HG03571 (cell line): ENCODE measurements at regions not wholly inside any gene's neighbourhood (a gene's known extent, or its start where the extent isn't known, plus 50 kb on each side); places are given as distances from the start of the nearest gene placed in this dataset.
"Not testable (repeated sequence)": the region's sequence is repeated elsewhere in the genome, so short reads cannot be mapped to it uniquely, and the experiment has no call there.

Experiments
- ATAC-seq: cut with Tn5 transposase; IDR thresholded peaks from one replicate; pipeline ENCODE4 v1.9.1; 2021; ENCODE audit not compliant: unreplicated experiment

DNA sequence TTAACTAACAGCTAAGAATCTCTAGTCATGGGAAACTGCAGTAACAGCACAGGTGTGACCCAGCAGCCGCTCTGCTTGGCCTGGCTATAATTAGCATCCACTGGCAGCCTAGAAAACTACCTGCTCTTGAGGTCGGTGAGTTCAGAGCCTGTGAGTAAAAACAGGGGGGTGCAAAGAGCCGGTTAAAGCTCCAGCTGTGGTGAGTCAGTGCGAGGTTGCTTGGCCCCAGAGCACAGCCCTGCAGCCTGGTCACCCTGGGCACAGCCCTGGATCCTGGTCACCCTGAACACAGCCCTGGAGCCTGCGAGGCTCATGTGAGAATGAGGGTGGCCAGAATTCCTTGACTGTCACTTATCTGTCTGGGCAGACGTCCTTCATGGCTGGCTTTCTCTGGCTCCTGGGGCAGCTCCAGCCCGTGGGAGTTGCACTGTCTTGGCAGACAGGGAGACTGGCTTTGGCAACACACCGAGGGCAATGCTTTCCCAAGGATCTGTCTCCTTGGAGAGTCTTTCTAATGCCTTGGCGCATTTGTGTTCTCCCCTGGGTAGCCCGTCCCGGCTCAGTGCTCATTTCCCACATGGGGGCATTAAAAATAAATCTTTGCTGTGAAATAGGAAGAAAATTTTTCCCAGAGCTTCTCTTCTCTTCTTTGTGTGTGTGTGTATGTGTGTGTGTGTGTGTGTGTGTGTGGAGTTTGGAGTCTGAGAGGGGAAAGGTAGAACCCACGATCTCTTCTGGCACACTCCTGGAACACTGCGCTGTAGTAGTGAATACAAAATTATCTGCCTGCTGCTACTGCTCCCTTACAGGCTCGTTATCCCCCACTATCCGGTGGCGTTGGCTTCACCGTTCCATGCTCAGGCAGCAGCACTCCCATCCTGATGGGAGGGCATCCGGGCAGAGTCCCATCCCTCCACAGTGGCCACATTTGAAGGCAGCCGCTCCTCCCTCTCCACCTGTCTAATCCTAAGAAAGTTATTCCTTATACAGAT lies 250.2 kb upstream of the MEX3C start:
- no peak for ATAC-seq

DNA sequence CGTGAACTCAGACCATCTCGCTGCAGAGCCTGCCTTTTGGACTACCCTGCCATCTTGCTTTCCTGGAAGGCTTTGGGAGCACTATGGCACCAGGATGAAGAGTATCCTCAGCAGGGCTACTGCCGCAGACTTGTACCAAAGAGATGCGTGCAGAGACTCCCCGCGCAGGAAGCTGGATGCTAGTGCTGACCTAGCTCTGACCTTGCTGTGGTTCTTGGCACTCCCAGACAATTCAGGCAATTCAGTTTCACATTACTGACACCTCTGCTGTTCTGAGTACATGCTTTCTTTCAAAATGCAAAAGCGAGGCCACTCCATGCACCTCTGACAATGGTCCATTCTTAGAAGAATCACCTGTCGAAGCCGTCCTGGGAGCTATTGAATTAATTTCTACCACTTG lies 251.5 kb upstream of the MEX3C start:
- no peak for ATAC-seq

DNA sequence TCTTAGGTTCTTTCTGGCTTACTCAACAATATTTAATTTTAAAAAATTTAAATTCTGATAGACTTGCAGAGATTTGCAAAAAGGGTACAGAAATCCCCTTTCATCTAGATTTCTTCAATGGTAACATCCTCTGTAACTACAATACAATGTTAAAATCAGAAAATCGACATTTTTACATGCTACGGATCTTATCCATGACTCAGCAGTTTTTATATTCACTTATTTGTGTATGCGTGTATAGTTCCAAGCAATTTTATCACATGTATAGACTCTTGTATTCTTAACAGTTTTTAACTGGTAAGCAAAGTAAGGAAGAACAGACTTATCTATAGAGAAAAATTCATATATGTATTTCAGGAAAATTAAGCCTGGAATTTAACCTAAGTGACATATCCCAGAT lies 256.1 kb upstream of the MEX3C start:
- ATAC-seq = no peak

DNA sequence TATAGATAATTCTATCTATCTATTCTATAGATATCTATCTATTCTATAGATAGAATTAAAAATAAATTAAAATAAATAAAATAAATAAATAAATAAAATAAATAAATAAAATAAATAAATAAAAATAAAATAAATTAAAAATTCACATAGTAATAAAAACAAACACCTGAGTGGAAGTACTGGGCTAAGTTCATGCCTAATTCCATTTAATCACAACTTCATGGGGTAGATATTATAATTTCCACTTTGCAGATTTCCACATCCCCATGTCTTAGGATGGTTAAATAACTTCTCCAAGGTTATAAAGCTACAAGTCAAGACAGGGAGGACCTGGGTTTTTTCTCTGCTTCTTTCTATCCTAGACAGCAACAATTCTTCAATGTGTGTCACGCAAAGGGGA lies 261.4 kb upstream of the MEX3C start:
- ATAC-seq = no peak

DNA sequence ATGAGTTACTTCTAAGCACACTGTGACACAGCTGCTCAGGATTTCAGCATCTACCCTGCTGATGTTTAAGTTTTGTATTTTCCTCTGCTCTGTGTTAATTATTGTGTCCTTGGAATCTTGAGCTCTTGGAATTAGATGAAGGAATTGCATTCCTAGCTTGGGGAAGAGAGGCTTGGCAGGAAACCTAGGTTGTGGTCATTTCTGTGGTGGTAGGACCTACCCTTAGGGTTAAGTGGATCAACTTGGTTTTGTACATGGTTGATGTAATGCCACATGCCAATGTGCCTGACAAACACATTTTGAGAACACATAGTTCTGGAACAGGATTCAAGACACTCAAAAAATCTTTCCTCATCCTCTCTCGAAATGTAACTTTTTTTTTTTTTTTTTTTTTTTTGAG lies 264.5 kb upstream of the MEX3C start:
- no peak for ATAC-seq

DNA sequence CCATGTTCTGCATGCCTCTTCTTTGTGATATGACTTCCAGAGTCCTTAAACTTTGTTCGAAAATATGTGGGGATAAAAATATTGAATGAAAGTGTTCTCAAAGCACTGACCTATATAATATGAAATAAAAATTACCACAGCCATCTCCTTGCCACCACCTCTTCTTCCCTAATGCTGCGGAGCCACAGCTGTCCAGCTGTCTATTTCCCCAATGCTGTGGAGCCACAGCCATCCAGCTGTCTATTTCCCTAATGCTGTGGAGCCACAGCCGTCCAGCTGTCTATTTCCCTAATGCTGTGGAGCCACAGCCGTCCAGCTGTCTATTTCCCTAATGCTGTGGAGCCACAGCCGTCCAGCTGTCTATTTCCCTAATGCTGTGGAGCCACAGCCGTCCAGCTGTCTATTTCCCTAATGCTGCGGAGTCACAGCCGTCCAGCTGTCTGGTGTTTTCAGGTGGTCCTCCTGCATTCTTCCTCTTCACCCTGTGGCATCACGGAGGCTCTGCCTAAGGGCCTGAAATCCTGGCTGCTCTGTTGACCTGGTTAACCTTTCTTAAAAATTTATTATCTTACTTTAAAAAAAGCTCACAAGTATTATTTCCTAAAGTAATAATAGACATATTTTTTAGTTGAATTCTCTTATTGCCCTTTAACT lies 266.1 kb upstream of the MEX3C start:
- ATAC-seq = no peak

DNA sequence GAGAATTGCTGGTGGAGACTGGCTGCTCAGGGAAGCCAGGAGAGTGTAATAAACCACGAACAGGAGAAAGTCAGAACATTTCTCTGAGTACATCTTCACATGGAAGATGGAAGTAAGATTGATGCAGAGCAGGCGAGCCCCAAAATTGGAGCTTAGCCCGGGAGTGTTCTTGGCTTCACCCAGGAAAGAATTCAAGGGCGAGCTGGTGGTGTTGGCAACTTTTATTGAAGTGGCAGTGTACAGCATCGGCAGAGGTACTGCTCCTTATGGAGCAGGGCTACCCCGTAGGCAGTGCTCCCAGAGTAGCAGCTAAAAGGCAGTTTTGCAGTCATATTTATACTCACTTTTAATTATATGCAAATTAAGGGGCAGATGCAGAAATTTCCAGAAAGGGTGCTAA lies 281.4 kb upstream of the MEX3C start:
- ATAC-seq = no peak

DNA sequence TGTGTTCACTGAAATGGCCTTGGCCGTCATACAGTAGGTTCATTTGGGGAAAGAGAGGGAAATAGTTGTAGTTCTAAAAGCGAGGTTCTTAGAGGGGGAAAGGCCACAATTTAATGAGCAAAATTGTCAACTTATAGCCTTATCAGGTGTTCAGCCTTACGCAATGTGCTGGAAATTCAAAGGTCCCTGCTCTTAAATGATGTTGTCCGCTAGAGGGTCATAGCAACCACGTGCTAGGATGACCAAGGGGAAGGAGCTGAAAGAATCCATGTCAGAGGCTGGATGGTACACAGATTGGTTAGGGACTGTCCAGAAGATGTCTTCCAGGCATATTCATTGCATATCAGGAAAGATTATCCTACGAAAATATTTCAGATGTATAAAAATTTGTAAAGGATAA lies 282.3 kb upstream of the MEX3C start:
- ATAC-seq = no peak

DNA sequence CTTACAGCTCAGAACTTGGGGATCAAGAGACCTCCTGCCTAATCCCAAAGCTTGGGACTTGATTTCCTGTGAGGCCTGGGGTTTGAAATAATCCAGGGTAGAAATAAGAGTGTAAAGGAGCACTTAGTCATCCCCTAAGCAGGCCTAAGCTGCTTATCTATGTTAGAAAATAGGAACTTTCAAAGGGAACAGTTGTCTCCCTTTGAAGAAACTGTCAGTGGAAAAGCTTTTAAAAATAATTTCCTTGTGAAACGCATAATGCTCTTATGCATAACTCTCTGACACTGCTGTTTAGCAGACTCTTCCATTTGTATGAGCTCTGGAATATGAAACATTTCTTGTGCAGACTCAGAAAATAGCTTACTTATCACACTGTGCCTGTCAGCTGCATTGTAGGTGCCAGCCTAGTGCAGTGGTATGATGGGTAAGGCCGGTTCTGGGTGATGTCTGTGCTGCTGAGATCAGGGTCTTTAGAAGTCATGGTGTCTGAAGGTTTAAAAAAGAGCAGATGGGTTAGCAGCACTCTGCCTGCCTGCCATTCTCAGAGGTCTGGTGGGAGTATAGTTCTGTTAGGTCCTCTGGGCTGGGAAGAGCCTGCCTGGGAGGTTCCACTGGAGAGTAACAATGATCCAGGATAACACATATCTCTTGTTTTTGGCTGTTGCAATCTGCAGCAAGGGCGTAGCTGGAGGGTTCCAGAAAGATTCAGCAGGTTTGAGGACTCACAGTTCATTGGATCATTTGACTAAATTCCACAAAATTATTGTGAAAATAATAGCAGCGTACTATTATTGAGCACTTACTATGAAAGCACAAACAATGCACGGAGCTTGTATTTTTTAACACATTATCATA lies 283.2 kb upstream of the MEX3C start:
- no peak for ATAC-seq

DNA sequence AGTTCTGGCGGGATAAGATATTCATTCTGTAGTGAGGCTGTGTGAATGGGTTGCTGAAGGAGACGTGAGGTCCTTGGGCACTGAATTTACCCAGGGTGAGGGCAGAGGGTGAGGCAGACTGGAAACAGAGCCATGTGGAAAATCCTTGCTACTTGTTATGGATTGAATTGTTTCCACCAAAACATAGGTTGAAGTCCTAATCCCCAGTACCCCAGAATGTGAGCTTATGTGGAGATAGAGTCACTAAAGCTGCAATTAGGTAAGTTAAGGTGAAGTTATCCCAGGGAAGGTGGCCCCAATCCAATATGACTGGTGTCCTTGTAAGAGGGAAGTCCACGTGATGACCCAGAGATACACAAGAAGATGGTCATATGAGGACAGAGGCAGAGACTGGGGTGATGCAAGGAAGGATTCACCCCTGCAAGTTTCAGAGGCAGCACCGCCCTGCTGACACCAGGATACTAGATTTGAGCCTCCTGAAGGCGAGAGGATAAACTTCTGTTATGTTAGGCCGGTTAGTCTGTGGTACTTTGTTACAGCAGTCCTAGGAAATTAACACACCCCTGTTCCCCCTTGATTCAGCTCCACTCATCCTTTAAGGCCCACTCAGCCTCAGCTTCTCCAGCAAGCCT lies 289.4 kb upstream of the MEX3C start:
- ATAC-seq = no peak

DNA sequence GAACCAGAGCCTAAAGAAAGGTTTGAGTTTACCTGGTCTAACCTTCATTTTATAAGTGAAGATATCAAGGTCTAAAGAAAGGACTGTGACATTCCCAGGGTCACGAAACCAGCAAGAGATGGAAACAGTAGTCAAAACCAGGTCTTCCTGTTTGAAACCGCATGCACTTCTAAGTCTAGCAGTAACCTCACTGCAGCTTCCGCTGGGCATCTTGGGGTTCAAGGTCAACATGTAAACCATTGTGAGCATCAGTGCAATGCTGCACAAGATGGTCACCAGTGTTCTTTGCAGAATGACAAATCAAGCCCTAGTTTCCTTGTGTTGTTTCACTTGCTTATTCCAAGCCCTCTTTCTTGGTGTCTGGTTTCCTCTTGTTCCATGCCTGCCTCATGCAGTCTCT lies 292.9 kb upstream of the MEX3C start:
- no peak for ATAC-seq

DNA sequence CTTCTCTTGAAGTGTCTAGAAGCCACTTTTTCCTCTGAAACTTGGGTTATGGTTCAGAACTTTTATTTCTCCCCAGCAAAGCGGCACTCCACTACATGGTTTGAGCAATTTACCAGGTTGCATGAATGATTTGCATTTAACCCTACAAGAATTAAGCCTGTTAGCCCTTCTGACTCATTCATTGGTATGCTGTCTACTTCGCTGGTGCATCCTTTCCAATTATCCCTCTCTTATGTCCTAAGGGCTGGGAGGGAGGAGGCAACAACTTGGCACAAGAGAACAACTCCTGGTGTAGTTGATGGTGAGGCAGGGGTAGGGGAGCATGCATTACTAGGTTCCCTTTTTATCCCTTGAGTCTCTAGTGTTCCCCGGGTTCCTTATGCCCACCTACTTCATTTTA lies 293.4 kb upstream of the MEX3C start:
- ATAC-seq = no peak

DNA sequence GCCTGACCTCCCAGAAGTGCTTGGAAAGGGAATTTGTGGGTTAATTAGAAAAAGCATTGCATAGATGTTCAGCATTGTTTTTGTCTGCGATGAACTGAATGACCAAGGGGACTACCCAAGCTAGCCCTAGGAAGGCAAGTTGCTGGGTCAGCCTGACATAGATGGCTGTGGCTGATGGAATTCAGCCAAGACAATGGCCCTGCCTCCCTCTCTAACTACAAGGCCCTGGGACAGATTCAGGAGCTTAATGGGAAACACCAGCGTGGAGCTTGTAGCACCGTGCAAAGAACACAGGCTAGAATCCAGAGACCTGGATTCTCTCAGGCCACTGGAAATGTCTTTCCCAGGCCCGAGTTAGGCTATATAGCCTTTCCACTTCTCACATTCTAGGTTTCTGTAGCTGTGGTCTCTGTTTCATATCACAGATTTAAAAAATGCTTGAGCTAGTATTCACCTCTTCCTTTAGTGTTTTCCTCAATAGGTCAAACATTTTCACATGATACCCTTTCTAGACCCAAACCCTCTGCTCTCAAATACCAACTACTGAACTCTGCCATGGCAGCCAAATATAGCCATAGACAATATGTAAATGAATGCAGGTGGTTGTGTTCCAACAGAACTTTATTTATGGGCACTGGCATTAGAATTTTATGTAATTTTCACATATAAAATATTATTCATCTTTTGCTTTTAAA lies 294.3 kb upstream of the MEX3C start:
- no peak for ATAC-seq

DNA sequence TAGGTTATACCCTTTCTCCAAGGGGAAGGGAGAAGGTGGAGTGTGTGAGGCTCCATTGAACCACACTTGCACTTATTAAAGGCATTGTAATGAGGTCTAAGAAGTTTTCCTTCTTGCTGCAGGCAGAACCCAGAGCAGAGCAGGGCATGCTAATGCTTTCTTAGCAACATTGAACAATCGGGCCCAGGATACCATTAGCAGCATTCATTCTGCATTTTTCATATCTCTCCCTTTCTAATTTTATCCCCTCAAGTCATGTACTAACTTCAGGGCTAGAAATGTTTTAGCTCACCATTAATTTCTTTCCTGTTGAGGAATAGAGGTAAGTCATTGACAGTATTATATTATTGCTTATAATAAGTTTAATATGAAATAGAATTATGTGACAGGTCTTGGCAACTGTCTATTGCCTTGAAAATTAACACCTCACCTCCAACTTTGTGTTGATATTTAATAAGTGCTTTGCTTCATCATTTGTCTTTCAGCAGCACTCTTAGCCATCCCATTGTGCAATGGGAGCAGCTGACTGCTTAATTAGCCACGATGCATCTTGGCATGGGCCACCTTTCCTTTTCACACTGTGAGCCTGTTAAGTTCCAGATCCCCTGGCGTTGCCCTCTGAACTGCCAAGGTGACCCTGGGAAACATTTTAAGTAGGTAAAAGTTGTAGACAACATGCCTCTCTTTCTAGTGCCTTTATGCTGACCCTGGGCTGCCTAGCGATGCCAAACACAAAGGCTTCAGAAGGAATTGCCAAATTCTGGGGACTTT lies 300.8 kb upstream of the MEX3C start:
- ATAC-seq = no peak

DNA sequence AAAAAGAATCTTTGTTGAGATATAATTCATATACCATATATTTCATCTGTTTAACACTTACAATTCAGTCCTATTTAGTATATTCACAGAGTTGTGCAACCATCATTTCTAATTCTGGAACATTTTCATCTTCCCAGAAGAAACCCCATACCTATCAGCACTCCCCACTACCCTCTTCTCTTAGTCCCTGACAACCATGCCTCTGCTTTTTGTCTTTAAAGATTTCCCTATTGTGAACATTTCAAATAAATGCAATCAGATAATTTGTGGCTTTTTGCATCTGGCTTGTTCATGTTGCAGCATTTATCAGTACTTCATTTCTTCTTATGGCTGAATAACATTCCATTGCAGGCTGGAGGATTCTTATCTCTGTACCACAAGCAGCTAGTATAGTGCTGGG lies 305.9 kb upstream of the MEX3C start:
- no peak for ATAC-seq

DNA sequence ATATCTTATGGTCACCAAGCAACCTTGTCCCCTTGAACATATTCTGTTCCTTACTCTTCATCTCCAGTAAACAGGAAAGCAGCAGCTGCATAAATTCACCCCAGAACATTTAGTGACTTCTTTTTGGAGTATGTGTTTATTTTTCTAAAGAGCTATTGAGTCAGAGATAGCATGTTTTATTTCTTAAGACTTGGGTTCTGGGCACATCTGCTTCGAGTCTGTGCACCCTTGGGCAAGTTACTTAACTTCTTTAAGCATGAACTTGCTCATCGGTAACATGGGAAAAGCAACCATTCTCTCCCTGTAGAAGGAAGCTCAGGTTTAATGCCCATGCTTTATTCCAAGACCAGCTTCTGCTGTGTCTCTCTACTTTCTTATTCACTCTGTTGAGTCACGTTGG lies 309.3 kb upstream of the MEX3C start:
- ATAC-seq = no peak

DNA sequence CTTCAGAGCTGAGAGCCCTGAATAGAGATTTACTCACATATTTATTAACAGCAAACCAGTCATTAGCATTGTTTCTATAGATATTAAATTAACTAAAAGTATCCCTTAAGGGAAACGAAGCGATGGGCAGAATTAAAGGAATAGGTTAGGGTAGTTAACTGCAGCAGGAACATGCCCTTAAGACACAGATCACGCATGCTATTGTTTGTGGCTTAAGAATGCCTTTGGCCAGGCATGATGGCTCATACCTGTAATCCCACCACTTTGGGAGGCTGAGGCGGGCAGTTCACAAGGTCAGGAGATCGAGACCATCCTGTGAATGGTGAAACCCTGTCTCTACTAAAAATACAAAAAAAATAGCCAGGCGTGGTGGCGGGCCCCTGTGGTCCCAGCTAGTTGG lies 310.9 kb upstream of the MEX3C start:
- ATAC-seq = not testable (repeated sequence)

DNA sequence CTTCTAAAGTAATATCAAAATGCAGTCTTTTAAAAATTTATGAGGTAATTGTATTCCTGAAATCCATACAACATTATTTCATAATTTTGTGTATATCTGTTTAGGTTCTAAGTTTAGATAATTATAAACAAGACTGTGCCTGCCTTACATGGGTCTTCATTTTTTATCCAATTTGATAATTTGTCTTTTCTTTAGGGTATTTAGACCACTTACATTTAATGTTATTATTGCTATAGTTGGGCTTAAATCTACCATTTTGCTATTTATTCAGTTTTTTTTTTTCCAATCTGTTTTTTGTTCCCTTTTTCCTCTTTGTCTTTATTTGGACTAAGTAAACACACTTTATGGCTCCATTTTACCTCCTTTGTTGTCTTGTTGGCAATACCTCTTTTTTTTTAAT lies 312.5 kb upstream of the MEX3C start:
- no peak for ATAC-seq

DNA sequence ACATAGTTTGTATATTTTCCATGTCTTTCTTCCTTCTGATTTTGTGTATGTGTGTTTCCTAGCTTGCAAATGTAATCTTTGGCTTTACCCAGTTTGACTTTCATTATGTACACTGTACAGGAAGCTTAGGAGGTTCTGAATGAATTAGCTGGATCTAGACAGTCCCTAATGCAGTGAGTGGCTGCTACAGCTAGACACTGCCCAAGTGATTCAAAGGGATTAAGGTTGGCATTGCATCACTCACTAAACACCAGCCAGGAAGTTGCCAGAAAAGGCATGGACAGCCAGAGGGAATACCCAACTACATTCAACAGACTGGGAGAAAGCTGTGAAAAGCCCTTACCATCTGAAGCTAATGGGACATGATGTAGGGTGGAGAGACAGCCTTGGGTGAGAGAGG lies 316.0 kb upstream of the MEX3C start:
- no peak for ATAC-seq

DNA sequence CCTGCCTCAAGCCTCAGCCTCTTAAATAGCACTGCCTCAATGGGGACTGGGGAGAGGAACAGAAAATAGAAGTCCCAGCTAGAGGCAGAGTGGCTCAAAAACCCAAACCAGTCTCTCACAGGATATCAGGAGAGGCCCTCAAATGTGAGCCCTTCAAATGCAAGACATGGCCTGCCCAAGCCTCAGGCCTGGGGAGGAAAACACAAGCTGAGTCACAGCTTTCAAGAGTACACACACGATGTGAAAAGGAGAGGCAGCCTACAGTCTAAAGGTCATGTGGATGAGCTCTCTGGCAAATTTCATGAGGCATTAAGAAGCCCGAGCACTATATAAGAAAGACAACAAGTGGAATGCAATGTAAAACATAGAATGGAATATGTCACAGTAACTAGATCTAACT lies 316.6 kb upstream of the MEX3C start:
- ATAC-seq = no peak
